HG03575 (cell line): ENCODE measurements at regions not wholly inside any gene's neighbourhood (a gene's known extent, or its start where the extent isn't known, plus 50 kb on each side); places are given as distances from the start of the nearest gene placed in this dataset.
"Not testable (repeated sequence)": the region's sequence is repeated elsewhere in the genome, so short reads cannot be mapped to it uniquely, and the experiment has no call there.

Experiments
- ATAC-seq: cut with Tn5 transposase; IDR thresholded peaks from one replicate; pipeline ENCODE4 v1.9.1; 2021; ENCODE audit not compliant: unreplicated experiment, insufficient number of reproducible peaks, low FRiP score; ENCODE audit errors: extremely low read depth

- ATAC-seq, result no peak
Measured at GRCh38 chr14:97796511-97796910, 999.3 kb downstream of the VRK1 start.

- ATAC-seq, result no peak
Measured at GRCh38 chr14:97798176-97798575, 1001.0 kb downstream of the VRK1 start.

- ATAC-seq, result no peak
Measured at GRCh38 chr14:97802430-97803373, 1005.5 kb downstream of the VRK1 start.

- no peak for ATAC-seq
Measured at GRCh38 chr14:97804056-97804455, 1006.9 kb downstream of the VRK1 start.

- ATAC-seq, result no peak
Measured at GRCh38 chr14:97806891-97807290, 1009.7 kb downstream of the VRK1 start.

- ATAC-seq, result not testable (repeated sequence)
Measured at GRCh38 chr14:97808541-97808940, 1011.4 kb downstream of the VRK1 start.

GRCh38 chr14:97813556-97813955 lies 1016.4 kb downstream of the VRK1 start:
- no peak for ATAC-seq

GRCh38 chr14:97820781-97821180 lies 1023.6 kb downstream of the VRK1 start:
- ATAC-seq, result no peak

- no peak for ATAC-seq
Measured at GRCh38 chr14:97824218-97824617, 1027.0 kb downstream of the VRK1 start.

- no peak for ATAC-seq
Measured at GRCh38 chr14:97827746-97828145, 1030.6 kb downstream of the VRK1 start.

GRCh38 chr14:97832776-97833175 lies 1035.6 kb downstream of the VRK1 start:
- ATAC-seq, result no peak

- ATAC-seq, result no peak
Measured at GRCh38 chr14:97838986-97839385, 1041.8 kb downstream of the VRK1 start.

GRCh38 chr14:97840159-97840558 lies 1043.0 kb downstream of the VRK1 start:
- no peak for ATAC-seq

GRCh38 chr14:97841762-97842161 lies 1044.6 kb downstream of the VRK1 start:
- no peak for ATAC-seq

GRCh38 chr14:97843066-97843465 lies 1045.9 kb downstream of the VRK1 start:
- ATAC-seq, result no peak

- no peak for ATAC-seq
Measured at GRCh38 chr14:97844042-97844441, 1046.9 kb downstream of the VRK1 start.

GRCh38 chr14:97846156-97846555 lies 1049.0 kb downstream of the VRK1 start:
- ATAC-seq, result no peak

- ATAC-seq, result no peak
Measured at GRCh38 chr14:97848317-97848980, 1051.3 kb downstream of the VRK1 start.

- ATAC-seq, result no peak
Measured at GRCh38 chr14:97850466-97850865, 1053.3 kb downstream of the VRK1 start.

GRCh38 chr14:97850886-97851285 lies 1053.7 kb downstream of the VRK1 start:
- ATAC-seq, result no peak
